K562 (cell line): ENCODE measurements at regions not wholly inside any gene's neighbourhood (a gene's known extent, or its start where the extent isn't known, plus 50 kb on each side); places are given as distances from the start of the nearest gene placed in this dataset.
A peak's percentile ranks its signal among the peaks of the same experiment; 100 is the strongest.

Experiments used
- CTBP1 ChIP-seq: fragments of 450-650 bp; IDR thresholded peaks from 2 replicates; pipeline ENCODE4 v1.6.1; 2016; ENCODE audit warnings: borderline replicate concordance
- ELF1 ChIP-seq: fragments of 200-800 bp; sonication (Bioruptor generic); IDR thresholded peaks from 2 replicates; pipeline ENCODE4 v1.6.1; 2016; ENCODE audit warnings: missing genetic modification characterization, missing compliant biosample characterization
- ESRRA ChIP-seq: fragments of 450-650 bp; IDR thresholded peaks from 2 replicates; pipeline ENCODE4 v1.6.1; 2014; ENCODE audit warnings: low read depth, mild to moderate bottlenecking, moderate library complexity, borderline replicate concordance
- HMBOX1 ChIP-seq: sonication (generic); IDR thresholded peaks from 2 replicates; pipeline ENCODE4 v1.6.1; 2016
- RB1 ChIP-seq: fragments of 450-650 bp; IDR thresholded peaks from 2 replicates; pipeline ENCODE4 v1.6.1; 2017; ENCODE audit warnings: low read depth, mild to moderate bottlenecking
- RCOR1 ChIP-seq, 2 experiments: IDR thresholded peaks; 2 replicates each; pipeline ENCODE4 v1.6.1; 2012; ENCODE audit warnings: low read depth in 2 of 2, low read length in 2 of 2, borderline replicate concordance in 1 of 2, improper control_type of control experiment in 1 of 2
- REST ChIP-seq, 2 experiments: fragments of 450-650 bp; formaldehyde crosslinking in 1 of 2; IDR thresholded peaks; 2 replicates each; pipeline versions ENCODE4 v1.4.0 to v1.6.1; 2014 to 2020; ENCODE audit warnings: mild to moderate bottlenecking in 2 of 2, borderline replicate concordance in 1 of 2, low read depth in 1 of 2
- ZBTB43 ChIP-seq: sonication (generic); formaldehyde crosslinking; IDR thresholded peaks from 2 replicates; pipeline ENCODE4 v1.8.0; 2023; ENCODE audit warnings: mild to moderate bottlenecking, missing genetic modification reagents
- TF ChIP-seq, protein P1 (sequence below): fragments of 450-650 bp; formaldehyde crosslinking; IDR thresholded peaks from 2 replicates; pipeline ENCODE4 v1.4.0; 2020; ENCODE audit warnings: mild to moderate bottlenecking, moderate library complexity

DNA sequence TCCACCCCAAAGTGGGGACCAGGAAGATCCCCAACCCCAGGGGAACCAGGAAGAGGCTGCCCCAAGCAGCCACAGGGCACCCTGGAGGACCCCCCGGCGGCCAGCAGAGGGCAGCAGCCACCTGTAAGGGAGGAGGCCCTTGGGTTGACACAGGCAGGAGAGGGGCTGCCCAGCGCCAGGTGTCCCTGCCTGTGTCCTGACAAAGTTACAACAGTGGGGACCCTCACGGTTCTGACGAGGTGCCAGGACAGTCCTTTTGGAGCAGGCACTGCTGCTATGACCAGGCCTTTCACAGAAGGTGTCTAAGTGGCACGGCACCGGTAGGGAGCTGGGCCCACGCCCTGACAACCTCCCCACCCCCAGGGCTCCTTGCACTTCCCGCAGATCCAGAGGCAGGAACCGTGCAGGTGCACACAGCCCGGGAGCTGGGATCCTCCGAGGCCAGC lies 176.7 kb downstream of the BMP7 start (continued):
- TF ChIP-seq REST (IDR thresholded peaks at IDR 0.05; ENCODE audit: borderline replicate concordance) (peak; percentile 77), REST (CRISPR knock-in tag; IDR thresholded peaks at IDR 0.05; ENCODE audit: low read depth) (no peak), HMBOX1 (no peak), CTBP1 (peak; percentile 22; the same call in 1 of the 2 replicates), ELF1 (peak; percentile 67), ESRRA (peak; percentile 22; the same call in 1 of the 2 replicates), ZBTB43 (no peak), RB1 (0 out of 2 replicates have a peak, but pooled peaks have one; percentile 23), RCOR1 (IDR thresholded peaks at IDR 0.05; ENCODE audit: borderline replicate concordance in 1 of 2, low read depth in 2 of 2, low read length in 2 of 2) (no peak)
- TF ChIP-seq, protein P1, sequence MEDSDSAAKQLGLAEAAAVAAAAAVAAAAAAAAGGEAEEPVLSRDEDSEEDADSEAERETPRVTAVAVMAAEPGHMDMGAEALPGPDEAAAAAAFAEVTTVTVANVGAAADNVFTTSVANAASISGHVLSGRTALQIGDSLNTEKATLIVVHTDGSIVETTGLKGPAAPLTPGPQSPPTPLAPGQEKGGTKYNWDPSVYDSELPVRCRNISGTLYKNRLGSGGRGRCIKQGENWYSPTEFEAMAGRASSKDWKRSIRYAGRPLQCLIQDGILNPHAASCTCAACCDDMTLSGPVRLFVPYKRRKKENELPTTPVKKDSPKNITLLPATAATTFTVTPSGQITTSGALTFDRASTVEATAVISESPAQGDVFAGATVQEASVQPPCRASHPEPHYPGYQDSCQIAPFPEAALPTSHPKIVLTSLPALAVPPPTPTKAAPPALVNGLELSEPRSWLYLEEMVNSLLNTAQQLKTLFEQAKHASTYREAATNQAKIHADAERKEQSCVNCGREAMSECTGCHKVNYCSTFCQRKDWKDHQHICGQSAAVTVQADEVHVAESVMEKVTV (CRISPR knock-in tag) = peak; percentile 74
